ENCODE measurements at regions not wholly inside any gene's neighbourhood (a gene's known extent, or its start where the extent isn't known, plus 50 kb on each side); places are given as distances from the start of the nearest gene placed in this dataset.

- intact Hi-C loops (cut with micrococcal nuclease; ENCODE audit: unreplicated experiment): no loop called here
- POLR2A ChIA-PET: no interaction called here
Observed at GRCh38 chr1:238345837-238346236, 455.1 kb upstream of the ZP4 start.

GRCh38 chr1:238343852-238344251 is 453.1 kb upstream of the ZP4 start:
- H3K36me3 Mint-ChIP-seq (ENCODE audit: insufficient read depth, unreplicated experiment): no peaks in the 10 kb centered on the region
- intact Hi-C loops (cut with micrococcal nuclease; ENCODE audit: unreplicated experiment): no loop called here
- H3K27me3 ChIP-seq (replicated peaks; ENCODE audit: control insufficient read depth, insufficient read depth, low read length): no peaks in the 10 kb centered on the region
- no peak overlapping the region for H3K27ac Mint-ChIP-seq (ENCODE audit: unreplicated experiment)
- no peaks in the 10 kb centered on the region for H3K4me1 ChIP-seq
- no peaks in the 10 kb centered on the region for H3K27me3 Mint-ChIP-seq (ENCODE audit: insufficient read depth, unreplicated experiment)
- CTCF ChIA-PET: no interaction called here
- POLR2A ChIA-PET: no interaction called here
- TF ChIP-seq CTCF (IDR thresholded peaks at IDR 0.05; ENCODE audit: insufficient read depth in 1 of 2, low read depth in 1 of 2, low read length in 1 of 2, severe bottlenecking in 1 of 2, unreplicated experiment in 1 of 2): no peak
- H3K4me3 ChIP-seq (ENCODE audit: low read depth, low read length): no peak overlapping the region
- 0 out of 2 replicates have a peak, but pooled peaks cover 4% of the 10 kb centered on the region for H3K9me3 ChIP-seq
- DNase-seq: no peak
- H3K4me3 Mint-ChIP-seq (ENCODE audit: unreplicated experiment): no peak overlapping the region
- H3K9me3 Mint-ChIP-seq (ENCODE audit: unreplicated experiment): peaks cover 24% of the 10 kb centered on the region
- H3K36me3 ChIP-seq (ENCODE audit: control insufficient read depth, insufficient read depth, low read length): no peaks in the 10 kb centered on the region
- no peaks in the 10 kb centered on the region for H3K4me1 Mint-ChIP-seq (ENCODE audit: low read depth, unreplicated experiment)
- no TSS peak for BruUV-seq (replicated peaks)

More at GRCh38 chr1:238345837-238346236, 455.1 kb upstream of the ZP4 start:
- no peaks in the 10 kb centered on the region for H3K4me1 Mint-ChIP-seq (ENCODE audit: low read depth, unreplicated experiment)
- Histone ChIP-seq H3K4me1 (no peaks in the 10 kb centered on the region), H3K9me3 (0 out of 2 replicates have a peak, but pooled peaks cover 4% of the 10 kb centered on the region), H3K4me3 (ENCODE audit: low read depth, low read length) (no peak overlapping the region), H3K27me3 (replicated peaks; ENCODE audit: control insufficient read depth, insufficient read depth, low read length) (no peaks in the 10 kb centered on the region), H3K36me3 (ENCODE audit: control insufficient read depth, insufficient read depth, low read length) (no peaks in the 10 kb centered on the region)
- peaks cover 15% of the 10 kb centered on the region for H3K9me3 Mint-ChIP-seq (ENCODE audit: unreplicated experiment)
- no peak for TF ChIP-seq CTCF (IDR thresholded peaks at IDR 0.05; ENCODE audit: insufficient read depth in 1 of 2, low read depth in 1 of 2, low read length in 1 of 2, severe bottlenecking in 1 of 2, unreplicated experiment in 1 of 2)
- no TSS peak for BruUV-seq (replicated peaks)
- no peak overlapping the region for H3K27ac Mint-ChIP-seq (ENCODE audit: unreplicated experiment)
- H3K36me3 Mint-ChIP-seq (ENCODE audit: insufficient read depth, unreplicated experiment): no peaks in the 10 kb centered on the region
- no peak overlapping the region for H3K4me3 Mint-ChIP-seq (ENCODE audit: unreplicated experiment)
- H3K27me3 Mint-ChIP-seq (ENCODE audit: insufficient read depth, unreplicated experiment): no peaks in the 10 kb centered on the region
- no peak for DNase-seq
- CTCF ChIA-PET: no interaction called here

- Histone ChIP-seq H3K4me1 (no peaks in the 10 kb centered on the region), H3K9me3 (0 out of 2 replicates have a peak, but pooled peaks cover 4% of the 10 kb centered on the region), H3K4me3 (ENCODE audit: low read depth, low read length) (no peak overlapping the region), H3K36me3 (ENCODE audit: control insufficient read depth, insufficient read depth, low read length) (no peaks in the 10 kb centered on the region), H3K27me3 (replicated peaks; ENCODE audit: control insufficient read depth, insufficient read depth, low read length) (no peaks in the 10 kb centered on the region)
- TF ChIP-seq CTCF (IDR thresholded peaks at IDR 0.05; ENCODE audit: insufficient read depth in 1 of 2, low read depth in 1 of 2, low read length in 1 of 2, severe bottlenecking in 1 of 2, unreplicated experiment in 1 of 2): no peak
- no peaks in the 10 kb centered on the region for H3K4me1 Mint-ChIP-seq (ENCODE audit: low read depth, unreplicated experiment)
- H3K9me3 Mint-ChIP-seq (ENCODE audit: unreplicated experiment): peaks cover 32% of the 10 kb centered on the region
- ChIA-PET CTCF (no interaction called here), POLR2A (no interaction called here)
- intact Hi-C loops (cut with micrococcal nuclease; ENCODE audit: unreplicated experiment): no loop called here
- no peaks in the 10 kb centered on the region for H3K27me3 Mint-ChIP-seq (ENCODE audit: insufficient read depth, unreplicated experiment)
- H3K27ac Mint-ChIP-seq (ENCODE audit: unreplicated experiment): no peak overlapping the region
- H3K4me3 Mint-ChIP-seq (ENCODE audit: unreplicated experiment): no peak overlapping the region
- no peaks in the 10 kb centered on the region for H3K36me3 Mint-ChIP-seq (ENCODE audit: insufficient read depth, unreplicated experiment)
- BruUV-seq (replicated peaks): no TSS peak
- no peak for DNase-seq
Observed at GRCh38 chr1:238341395-238341794, 450.7 kb upstream of the ZP4 start.

Data from Caco-2 (cell line).